ENCODE measurements at regions not wholly inside any gene's neighbourhood (a gene's known extent, or its start where the extent isn't known, plus 50 kb on each side); places are given as distances from the start of the nearest gene placed in this dataset.
A peak's percentile ranks its signal among the peaks of the same experiment; 100 is the strongest.

GRCh38 chr7:46559194-46559832 is 638.2 kb upstream of the IGFBP3 start:
- ATAC-seq (no peak), DNase-seq (ENCODE audit: low read depth, low spot score) (no peak)
- Histone ChIP-seq H3K4me3 (replicated peaks in 1 of 2; ENCODE audit: low read depth in 1 of 2, low read length in 2 of 2) (no peak overlapping the region), H3K9ac (ENCODE audit: low read length) (no peak overlapping the region), H3K79me2 (ENCODE audit: insufficient read depth, low read length) (no peaks in the 10 kb centered on the region), H3K4me2 (ENCODE audit: low read length) (no peak overlapping the region), H3K4me1 (ENCODE audit: control insufficient read depth in 1 of 2, insufficient read depth in 2 of 2, low read length in 2 of 2) (peaks cover 0 to 32% of the 10 kb centered on the region in 2 experiments; a peak in 2 of 4 replicates), H3K36me3 (ENCODE audit: control insufficient read depth in 1 of 2, insufficient read depth in 2 of 2, low read length in 2 of 2) (no peaks in the 10 kb centered on the region), H3K9me2 (ENCODE audit: insufficient read depth) (no peaks in the 10 kb centered on the region), H3K9me3 (ENCODE audit: control insufficient read depth in 1 of 2, insufficient read depth in 1 of 2, low read depth in 1 of 2, low read length in 2 of 2) (no peaks in the 10 kb centered on the region), H3K27ac (ENCODE audit: low read depth, low read length) (no peak overlapping the region), H4K20me1 (ENCODE audit: insufficient read depth) (no peaks in the 10 kb centered on the region), H2AFZ (ENCODE audit: low read depth, low read length, poor library complexity, severe bottlenecking) (peak overlapping the region; percentile 57), H3K27me3 (ENCODE audit: insufficient read depth, low read length) (no peaks in the 10 kb centered on the region)
- intact Hi-C loops (cut with micrococcal nuclease) = no loop called here
- RAD21 ChIA-PET (ENCODE audit: low non-redundant PET in 1 of 2, low total read pairs in 2 of 2, uncharacterized antibody in 2 of 2, unreplicated experiment in 2 of 2) = interaction anchor here in 1 of 2 experiments (0.9 kb wide), 1 partner anchor 210 kb away, joined by 4 read pairs; no protein-coding TSS in a partner anchor
- CTCF ChIA-PET = no interaction called here
- 0 out of 2 replicates have a peak, but pooled peaks have one; percentile 11 for TF ChIP-seq SP1 (IDR thresholded peaks at IDR 0.05; ENCODE audit: low read depth)
- no peak for TF ChIP-seq SIN3A (IDR thresholded peaks at IDR 0.05; ENCODE audit: low read depth)
- POLR2A ChIA-PET = no interaction called here
- BruUV-seq (replicated peaks) = no TSS peak

- H3K4me2 ChIP-seq (ENCODE audit: low read length) = no peak overlapping the region
- DNase-seq (ENCODE audit: low read depth, low spot score) (no peak), ATAC-seq (no peak)
- no peak overlapping the region for H3K27ac ChIP-seq (ENCODE audit: low read depth, low read length)
- H3K4me3 ChIP-seq (replicated peaks in 1 of 2; ENCODE audit: low read depth in 1 of 2, low read length in 2 of 2) = no peak overlapping the region
- POLR2A ChIA-PET = no interaction called here
- H3K79me2 ChIP-seq (ENCODE audit: insufficient read depth, low read length) = no peaks in the 10 kb centered on the region
- no peak overlapping the region for H3K9ac ChIP-seq (ENCODE audit: low read length)
- H3K36me3 ChIP-seq (ENCODE audit: control insufficient read depth in 1 of 2, insufficient read depth in 2 of 2, low read length in 2 of 2) = no peaks in the 10 kb centered on the region
- intact Hi-C loops (cut with micrococcal nuclease) = no loop called here
- CTCF ChIA-PET = no interaction called here
- H3K4me1 ChIP-seq (ENCODE audit: control insufficient read depth in 1 of 2, insufficient read depth in 2 of 2, low read length in 2 of 2) = peaks cover 0 to 32% of the 10 kb centered on the region in 2 experiments; a peak in 2 of 4 replicates
- no peaks in the 10 kb centered on the region for H4K20me1 ChIP-seq (ENCODE audit: insufficient read depth)
- no TSS peak for BruUV-seq (replicated peaks)
- H3K27me3 ChIP-seq (ENCODE audit: insufficient read depth, low read length) = no peaks in the 10 kb centered on the region
- H3K9me2 ChIP-seq (ENCODE audit: insufficient read depth) = no peaks in the 10 kb centered on the region
- RAD21 ChIA-PET (ENCODE audit: low non-redundant PET in 1 of 2, low total read pairs in 2 of 2, uncharacterized antibody in 2 of 2, unreplicated experiment in 2 of 2) = interaction anchor here in 1 of 2 experiments (0.9 kb wide), 1 partner anchor 210 kb away, joined by 4 read pairs; no protein-coding TSS in a partner anchor
- peak overlapping the region; percentile 57 for H2AFZ ChIP-seq (ENCODE audit: low read depth, low read length, poor library complexity, severe bottlenecking)
- H3K9me3 ChIP-seq (ENCODE audit: control insufficient read depth in 1 of 2, insufficient read depth in 1 of 2, low read depth in 1 of 2, low read length in 2 of 2) = no peaks in the 10 kb centered on the region
- TF ChIP-seq JUND (IDR thresholded peaks at IDR 0.05) (no peak), YY1 (IDR thresholded peaks at IDR 0.05; ENCODE audit: extremely low read depth, insufficient replicate concordance, low read depth, low read length) (no peak), SP1 (IDR thresholded peaks at IDR 0.05; ENCODE audit: low read depth) (no peak), ZNF274 (IDR thresholded peaks at IDR 0.05; ENCODE audit: low read depth, low read length) (no peak), SIN3A (IDR thresholded peaks at IDR 0.05; ENCODE audit: low read depth) (no peak), EZH2 (IDR thresholded peaks at IDR 0.05) (no peak), EGR1 (IDR thresholded peaks at IDR 0.05; ENCODE audit: low read depth) (no peak), RAD21 (IDR thresholded peaks at IDR 0.05; ENCODE audit: low read depth) (no peak), CBX3 (IDR thresholded peaks at IDR 0.05; ENCODE audit: low read depth) (no peak), POLR2AphosphoS5 (IDR thresholded peaks at IDR 0.05; ENCODE audit: low read depth, low read length) (no peak)
- TF ChIP-seq, protein P1, sequence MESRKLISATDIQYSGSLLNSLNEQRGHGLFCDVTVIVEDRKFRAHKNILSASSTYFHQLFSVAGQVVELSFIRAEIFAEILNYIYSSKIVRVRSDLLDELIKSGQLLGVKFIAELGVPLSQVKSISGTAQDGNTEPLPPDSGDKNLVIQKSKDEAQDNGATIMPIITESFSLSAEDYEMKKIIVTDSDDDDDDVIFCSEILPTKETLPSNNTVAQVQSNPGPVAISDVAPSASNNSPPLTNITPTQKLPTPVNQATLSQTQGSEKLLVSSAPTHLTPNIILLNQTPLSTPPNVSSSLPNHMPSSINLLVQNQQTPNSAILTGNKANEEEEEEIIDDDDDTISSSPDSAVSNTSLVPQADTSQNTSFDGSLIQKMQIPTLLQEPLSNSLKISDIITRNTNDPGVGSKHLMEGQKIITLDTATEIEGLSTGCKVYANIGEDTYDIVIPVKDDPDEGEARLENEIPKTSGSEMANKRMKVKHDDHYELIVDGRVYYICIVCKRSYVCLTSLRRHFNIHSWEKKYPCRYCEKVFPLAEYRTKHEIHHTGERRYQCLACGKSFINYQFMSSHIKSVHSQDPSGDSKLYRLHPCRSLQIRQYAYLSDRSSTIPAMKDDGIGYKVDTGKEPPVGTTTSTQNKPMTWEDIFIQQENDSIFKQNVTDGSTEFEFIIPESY (IDR thresholded peaks at IDR 0.05; ENCODE audit: extremely low read depth, insufficient replicate concordance, low read length) = no peak
- TF ChIP-seq, protein P2, sequence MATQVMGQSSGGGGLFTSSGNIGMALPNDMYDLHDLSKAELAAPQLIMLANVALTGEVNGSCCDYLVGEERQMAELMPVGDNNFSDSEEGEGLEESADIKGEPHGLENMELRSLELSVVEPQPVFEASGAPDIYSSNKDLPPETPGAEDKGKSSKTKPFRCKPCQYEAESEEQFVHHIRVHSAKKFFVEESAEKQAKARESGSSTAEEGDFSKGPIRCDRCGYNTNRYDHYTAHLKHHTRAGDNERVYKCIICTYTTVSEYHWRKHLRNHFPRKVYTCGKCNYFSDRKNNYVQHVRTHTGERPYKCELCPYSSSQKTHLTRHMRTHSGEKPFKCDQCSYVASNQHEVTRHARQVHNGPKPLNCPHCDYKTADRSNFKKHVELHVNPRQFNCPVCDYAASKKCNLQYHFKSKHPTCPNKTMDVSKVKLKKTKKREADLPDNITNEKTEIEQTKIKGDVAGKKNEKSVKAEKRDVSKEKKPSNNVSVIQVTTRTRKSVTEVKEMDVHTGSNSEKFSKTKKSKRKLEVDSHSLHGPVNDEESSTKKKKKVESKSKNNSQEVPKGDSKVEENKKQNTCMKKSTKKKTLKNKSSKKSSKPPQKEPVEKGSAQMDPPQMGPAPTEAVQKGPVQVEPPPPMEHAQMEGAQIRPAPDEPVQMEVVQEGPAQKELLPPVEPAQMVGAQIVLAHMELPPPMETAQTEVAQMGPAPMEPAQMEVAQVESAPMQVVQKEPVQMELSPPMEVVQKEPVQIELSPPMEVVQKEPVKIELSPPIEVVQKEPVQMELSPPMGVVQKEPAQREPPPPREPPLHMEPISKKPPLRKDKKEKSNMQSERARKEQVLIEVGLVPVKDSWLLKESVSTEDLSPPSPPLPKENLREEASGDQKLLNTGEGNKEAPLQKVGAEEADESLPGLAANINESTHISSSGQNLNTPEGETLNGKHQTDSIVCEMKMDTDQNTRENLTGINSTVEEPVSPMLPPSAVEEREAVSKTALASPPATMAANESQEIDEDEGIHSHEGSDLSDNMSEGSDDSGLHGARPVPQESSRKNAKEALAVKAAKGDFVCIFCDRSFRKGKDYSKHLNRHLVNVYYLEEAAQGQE (IDR thresholded peaks at IDR 0.05; ENCODE audit: low read depth) = no peak
These were observed 637.6 kb upstream of the IGFBP3 start for GRCh38 chr7:46558482-46559193.
